ENCODE measurements at regions not wholly inside any gene's neighbourhood (a gene's known extent, or its start where the extent isn't known, plus 50 kb on each side); places are given as distances from the start of the nearest gene placed in this dataset.
"Not testable (repeated sequence)": the region's sequence is repeated elsewhere in the genome, so short reads cannot be mapped to it uniquely, and the experiment has no call there.

DNA sequence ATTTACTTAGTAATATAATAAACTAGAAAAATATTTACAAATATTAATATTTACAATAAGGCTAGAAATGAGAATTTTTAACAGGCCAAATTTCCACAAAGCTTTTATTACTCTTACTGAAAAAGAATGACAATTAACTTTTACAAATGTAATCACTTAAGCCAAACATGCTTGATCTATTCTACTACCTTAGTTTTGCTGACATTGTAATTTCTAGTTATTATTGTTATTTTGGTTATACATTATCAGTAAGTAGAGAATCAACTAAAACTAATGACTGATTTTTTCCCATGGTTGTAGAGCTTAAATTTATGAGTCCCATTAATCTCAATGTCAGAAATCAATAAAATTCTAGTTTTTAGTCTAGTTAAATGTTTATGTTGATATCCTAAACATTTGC is 107.8 kb upstream of the PARP8 start:
- not testable (repeated sequence) for TF ChIP-seq POLR2AphosphoS5 (IDR thresholded peaks at IDR 0.05; ENCODE audit: low read depth); EZH2 (IDR thresholded peaks at IDR 0.05; ENCODE audit: low read depth, unreplicated experiment); EZH2phosphoT487 (IDR thresholded peaks at IDR 0.05; ENCODE audit: unreplicated experiment); JUNB (IDR thresholded peaks at IDR 0.05; ENCODE audit: unreplicated experiment); ZNF331 (CRISPR knock-in tag; IDR thresholded peaks at IDR 0.05; ENCODE audit: low read depth); STAT1 (IDR thresholded peaks at IDR 0.05; ENCODE audit: unreplicated experiment); CREB1 (CRISPR knock-in tag; IDR thresholded peaks at IDR 0.05; ENCODE audit: low read depth)
- TF ChIP-seq, protein P1, sequence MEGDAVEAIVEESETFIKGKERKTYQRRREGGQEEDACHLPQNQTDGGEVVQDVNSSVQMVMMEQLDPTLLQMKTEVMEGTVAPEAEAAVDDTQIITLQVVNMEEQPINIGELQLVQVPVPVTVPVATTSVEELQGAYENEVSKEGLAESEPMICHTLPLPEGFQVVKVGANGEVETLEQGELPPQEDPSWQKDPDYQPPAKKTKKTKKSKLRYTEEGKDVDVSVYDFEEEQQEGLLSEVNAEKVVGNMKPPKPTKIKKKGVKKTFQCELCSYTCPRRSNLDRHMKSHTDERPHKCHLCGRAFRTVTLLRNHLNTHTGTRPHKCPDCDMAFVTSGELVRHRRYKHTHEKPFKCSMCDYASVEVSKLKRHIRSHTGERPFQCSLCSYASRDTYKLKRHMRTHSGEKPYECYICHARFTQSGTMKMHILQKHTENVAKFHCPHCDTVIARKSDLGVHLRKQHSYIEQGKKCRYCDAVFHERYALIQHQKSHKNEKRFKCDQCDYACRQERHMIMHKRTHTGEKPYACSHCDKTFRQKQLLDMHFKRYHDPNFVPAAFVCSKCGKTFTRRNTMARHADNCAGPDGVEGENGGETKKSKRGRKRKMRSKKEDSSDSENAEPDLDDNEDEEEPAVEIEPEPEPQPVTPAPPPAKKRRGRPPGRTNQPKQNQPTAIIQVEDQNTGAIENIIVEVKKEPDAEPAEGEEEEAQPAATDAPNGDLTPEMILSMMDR (conservative IDR thresholded peaks at IDR 0.05; ENCODE audit: low read depth in 2 of 2) = not testable (repeated sequence)
- TF ChIP-seq, protein P2, sequence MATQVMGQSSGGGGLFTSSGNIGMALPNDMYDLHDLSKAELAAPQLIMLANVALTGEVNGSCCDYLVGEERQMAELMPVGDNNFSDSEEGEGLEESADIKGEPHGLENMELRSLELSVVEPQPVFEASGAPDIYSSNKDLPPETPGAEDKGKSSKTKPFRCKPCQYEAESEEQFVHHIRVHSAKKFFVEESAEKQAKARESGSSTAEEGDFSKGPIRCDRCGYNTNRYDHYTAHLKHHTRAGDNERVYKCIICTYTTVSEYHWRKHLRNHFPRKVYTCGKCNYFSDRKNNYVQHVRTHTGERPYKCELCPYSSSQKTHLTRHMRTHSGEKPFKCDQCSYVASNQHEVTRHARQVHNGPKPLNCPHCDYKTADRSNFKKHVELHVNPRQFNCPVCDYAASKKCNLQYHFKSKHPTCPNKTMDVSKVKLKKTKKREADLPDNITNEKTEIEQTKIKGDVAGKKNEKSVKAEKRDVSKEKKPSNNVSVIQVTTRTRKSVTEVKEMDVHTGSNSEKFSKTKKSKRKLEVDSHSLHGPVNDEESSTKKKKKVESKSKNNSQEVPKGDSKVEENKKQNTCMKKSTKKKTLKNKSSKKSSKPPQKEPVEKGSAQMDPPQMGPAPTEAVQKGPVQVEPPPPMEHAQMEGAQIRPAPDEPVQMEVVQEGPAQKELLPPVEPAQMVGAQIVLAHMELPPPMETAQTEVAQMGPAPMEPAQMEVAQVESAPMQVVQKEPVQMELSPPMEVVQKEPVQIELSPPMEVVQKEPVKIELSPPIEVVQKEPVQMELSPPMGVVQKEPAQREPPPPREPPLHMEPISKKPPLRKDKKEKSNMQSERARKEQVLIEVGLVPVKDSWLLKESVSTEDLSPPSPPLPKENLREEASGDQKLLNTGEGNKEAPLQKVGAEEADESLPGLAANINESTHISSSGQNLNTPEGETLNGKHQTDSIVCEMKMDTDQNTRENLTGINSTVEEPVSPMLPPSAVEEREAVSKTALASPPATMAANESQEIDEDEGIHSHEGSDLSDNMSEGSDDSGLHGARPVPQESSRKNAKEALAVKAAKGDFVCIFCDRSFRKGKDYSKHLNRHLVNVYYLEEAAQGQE (IDR thresholded peaks at IDR 0.05; ENCODE audit: unreplicated experiment) = not testable (repeated sequence)
- TF ChIP-seq, protein P3, sequence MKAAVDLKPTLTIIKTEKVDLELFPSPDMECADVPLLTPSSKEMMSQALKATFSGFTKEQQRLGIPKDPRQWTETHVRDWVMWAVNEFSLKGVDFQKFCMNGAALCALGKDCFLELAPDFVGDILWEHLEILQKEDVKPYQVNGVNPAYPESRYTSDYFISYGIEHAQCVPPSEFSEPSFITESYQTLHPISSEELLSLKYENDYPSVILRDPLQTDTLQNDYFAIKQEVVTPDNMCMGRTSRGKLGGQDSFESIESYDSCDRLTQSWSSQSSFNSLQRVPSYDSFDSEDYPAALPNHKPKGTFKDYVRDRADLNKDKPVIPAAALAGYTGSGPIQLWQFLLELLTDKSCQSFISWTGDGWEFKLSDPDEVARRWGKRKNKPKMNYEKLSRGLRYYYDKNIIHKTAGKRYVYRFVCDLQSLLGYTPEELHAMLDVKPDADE (IDR thresholded peaks at IDR 0.05) = not testable (repeated sequence)
- TF ChIP-seq, protein P4, sequence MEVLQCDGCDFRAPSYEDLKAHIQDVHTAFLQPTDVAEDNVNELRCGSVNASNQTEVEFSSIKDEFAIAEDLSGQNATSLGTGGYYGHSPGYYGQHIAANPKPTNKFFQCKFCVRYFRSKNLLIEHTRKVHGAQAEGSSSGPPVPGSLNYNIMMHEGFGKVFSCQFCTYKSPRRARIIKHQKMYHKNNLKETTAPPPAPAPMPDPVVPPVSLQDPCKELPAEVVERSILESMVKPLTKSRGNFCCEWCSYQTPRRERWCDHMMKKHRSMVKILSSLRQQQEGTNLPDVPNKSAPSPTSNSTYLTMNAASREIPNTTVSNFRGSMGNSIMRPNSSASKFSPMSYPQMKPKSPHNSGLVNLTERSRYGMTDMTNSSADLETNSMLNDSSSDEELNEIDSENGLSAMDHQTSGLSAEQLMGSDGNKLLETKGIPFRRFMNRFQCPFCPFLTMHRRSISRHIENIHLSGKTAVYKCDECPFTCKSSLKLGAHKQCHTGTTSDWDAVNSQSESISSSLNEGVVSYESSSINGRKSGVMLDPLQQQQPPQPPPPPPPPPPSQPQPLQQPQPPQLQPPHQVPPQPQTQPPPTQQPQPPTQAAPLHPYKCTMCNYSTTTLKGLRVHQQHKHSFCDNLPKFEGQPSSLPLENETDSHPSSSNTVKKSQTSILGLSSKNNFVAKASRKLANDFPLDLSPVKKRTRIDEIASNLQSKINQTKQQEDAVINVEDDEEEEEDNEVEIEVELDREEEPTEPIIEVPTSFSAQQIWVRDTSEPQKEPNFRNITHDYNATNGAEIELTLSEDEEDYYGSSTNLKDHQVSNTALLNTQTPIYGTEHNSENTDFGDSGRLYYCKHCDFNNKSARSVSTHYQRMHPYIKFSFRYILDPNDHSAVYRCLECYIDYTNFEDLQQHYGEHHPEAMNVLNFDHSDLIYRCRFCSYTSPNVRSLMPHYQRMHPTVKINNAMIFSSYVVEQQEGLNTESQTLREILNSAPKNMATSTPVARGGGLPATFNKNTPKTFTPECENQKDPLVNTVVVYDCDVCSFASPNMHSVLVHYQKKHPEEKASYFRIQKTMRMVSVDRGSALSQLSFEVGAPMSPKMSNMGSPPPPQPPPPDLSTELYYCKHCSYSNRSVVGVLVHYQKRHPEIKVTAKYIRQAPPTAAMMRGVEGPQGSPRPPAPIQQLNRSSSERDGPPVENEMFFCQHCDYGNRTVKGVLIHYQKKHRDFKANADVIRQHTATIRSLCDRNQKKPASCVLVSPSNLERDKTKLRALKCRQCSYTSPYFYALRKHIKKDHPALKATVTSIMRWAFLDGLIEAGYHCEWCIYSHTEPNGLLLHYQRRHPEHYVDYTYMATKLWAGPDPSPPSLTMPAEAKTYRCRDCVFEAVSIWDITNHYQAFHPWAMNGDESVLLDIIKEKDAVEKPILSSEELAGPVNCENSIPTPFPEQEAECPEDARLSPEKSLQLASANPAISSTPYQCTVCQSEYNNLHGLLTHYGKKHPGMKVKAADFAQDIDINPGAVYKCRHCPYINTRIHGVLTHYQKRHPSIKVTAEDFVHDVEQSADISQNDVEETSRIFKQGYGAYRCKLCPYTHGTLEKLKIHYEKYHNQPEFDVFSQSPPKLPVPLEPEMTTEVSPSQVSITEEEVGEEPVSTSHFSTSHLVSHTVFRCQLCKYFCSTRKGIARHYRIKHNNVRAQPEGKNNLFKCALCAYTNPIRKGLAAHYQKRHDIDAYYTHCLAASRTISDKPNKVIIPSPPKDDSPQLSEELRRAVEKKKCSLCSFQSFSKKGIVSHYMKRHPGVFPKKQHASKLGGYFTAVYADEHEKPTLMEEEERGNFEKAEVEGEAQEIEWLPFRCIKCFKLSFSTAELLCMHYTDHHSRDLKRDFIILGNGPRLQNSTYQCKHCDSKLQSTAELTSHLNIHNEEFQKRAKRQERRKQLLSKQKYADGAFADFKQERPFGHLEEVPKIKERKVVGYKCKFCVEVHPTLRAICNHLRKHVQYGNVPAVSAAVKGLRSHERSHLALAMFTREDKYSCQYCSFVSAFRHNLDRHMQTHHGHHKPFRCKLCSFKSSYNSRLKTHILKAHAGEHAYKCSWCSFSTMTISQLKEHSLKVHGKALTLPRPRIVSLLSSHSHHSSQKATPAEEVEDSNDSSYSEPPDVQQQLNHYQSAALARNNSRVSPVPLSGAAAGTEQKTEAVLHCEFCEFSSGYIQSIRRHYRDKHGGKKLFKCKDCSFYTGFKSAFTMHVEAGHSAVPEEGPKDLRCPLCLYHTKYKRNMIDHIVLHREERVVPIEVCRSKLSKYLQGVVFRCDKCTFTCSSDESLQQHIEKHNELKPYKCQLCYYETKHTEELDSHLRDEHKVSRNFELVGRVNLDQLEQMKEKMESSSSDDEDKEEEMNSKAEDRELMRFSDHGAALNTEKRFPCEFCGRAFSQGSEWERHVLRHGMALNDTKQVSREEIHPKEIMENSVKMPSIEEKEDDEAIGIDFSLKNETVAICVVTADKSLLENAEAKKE (CRISPR knock-in tag; IDR thresholded peaks at IDR 0.05) = not testable (repeated sequence)
